ENCODE measurements at regions not wholly inside any gene's neighbourhood (a gene's known extent, or its start where the extent isn't known, plus 50 kb on each side); places are given as distances from the start of the nearest gene placed in this dataset.

DNA sequence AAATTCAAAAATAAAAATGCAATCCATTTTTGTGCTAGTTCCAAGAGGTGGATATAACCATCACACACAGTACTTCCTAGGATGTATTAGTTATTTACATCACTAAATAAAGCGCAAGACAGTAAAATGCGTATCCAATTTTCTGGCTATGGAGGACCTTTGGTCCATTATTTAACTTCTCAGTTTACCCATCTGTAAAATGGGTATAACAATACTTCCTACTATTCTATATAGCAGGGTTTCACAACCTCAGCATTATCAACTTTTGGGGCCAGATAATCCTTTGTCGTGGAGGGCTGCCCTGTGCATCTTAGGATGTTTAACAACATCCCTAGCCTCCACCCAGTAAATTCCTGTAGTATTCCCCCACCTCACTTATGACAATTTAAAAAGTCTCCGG, 275.1 kb upstream of the PKDCC start:
- TF ChIP-seq, protein P1, sequence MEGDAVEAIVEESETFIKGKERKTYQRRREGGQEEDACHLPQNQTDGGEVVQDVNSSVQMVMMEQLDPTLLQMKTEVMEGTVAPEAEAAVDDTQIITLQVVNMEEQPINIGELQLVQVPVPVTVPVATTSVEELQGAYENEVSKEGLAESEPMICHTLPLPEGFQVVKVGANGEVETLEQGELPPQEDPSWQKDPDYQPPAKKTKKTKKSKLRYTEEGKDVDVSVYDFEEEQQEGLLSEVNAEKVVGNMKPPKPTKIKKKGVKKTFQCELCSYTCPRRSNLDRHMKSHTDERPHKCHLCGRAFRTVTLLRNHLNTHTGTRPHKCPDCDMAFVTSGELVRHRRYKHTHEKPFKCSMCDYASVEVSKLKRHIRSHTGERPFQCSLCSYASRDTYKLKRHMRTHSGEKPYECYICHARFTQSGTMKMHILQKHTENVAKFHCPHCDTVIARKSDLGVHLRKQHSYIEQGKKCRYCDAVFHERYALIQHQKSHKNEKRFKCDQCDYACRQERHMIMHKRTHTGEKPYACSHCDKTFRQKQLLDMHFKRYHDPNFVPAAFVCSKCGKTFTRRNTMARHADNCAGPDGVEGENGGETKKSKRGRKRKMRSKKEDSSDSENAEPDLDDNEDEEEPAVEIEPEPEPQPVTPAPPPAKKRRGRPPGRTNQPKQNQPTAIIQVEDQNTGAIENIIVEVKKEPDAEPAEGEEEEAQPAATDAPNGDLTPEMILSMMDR (conservative IDR thresholded peaks at IDR 0.05): no peak
- TF ChIP-seq ZFX (IDR thresholded peaks at IDR 0.05): no peak
